ENCODE measurements at regions not wholly inside any gene's neighbourhood (a gene's known extent, or its start where the extent isn't known, plus 50 kb on each side); places are given as distances from the start of the nearest gene placed in this dataset.

GRCh38 chr6:106764353-106764980, 135.1 kb downstream of the QRSL1 start:
- DNase-seq (no peak), ATAC-seq (ENCODE audit: low read depth in 2 of 2) (no peak)
- Mint-ChIP-seq H3K27ac (no peak overlapping the region), H3K4me3 (no peak overlapping the region), H3K9me3 (peaks cover 0 to 20% (median 12%) of the 10 kb centered on the region in 7 donors), H3K36me3 (no peaks in the 10 kb centered on the region), H3K4me1 (peaks cover 0 to 11% (median 0%) of the 10 kb centered on the region in 3 donors), H3K27me3 (no peaks in the 10 kb centered on the region)

DNA sequence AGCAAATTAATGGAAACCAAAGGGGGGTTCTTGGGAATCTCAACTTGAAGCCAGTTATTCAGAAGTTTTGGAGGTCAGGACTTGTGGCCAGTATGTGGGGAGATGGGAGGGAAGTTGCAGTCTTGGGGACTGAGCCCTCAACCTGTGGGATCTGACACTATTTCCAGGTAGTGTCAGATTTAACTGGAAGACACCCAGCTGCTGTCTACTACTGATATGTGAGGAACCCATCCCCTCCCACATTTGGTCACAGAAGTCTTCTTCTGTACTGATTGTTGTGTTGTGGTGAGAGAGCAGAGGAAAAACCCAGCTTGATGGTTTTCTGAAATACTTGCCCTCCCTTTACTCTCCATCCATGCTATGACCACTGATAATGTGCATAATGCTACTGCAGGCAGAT, 134.0 kb downstream of the QRSL1 start:
- H3K27ac Mint-ChIP-seq, result no peak overlapping the region
- peaks cover 0 to 11% (median 0%) of the 10 kb centered on the region in 3 donors for H3K4me1 Mint-ChIP-seq
- ATAC-seq (ENCODE audit: low read depth in 2 of 2) (no peak), DNase-seq (no peak)
- no peak overlapping the region for H3K4me3 Mint-ChIP-seq
- no peaks in the 10 kb centered on the region for H3K36me3 Mint-ChIP-seq
- no peaks in the 10 kb centered on the region for H3K27me3 Mint-ChIP-seq
- H3K9me3 Mint-ChIP-seq, result peaks cover 0 to 13% (median 9%) of the 10 kb centered on the region in 7 donors

DNA sequence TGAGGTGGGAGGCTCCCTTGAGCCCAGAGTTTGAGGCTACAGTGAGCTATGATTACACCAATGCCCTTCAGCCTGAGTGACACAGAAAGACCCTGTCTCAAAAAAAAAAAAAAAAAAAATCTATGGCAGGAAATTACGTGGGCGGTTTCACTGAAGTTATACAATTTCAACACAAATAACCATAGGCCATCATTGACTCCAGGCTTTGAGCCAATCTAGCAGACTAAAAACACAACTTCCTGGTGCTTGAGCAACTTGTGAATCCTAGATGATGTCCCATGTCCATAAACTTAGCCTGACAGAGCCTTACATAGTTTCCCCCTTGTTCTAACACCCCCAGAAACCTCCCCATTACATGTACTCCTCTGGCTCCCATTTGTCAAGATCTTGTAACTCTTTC, 131.8 kb downstream of the QRSL1 start:
- no peak for DNase-seq
- Mint-ChIP-seq H3K27me3 (no peaks in the 10 kb centered on the region), H3K4me3 (no peak overlapping the region), H3K27ac (no peak overlapping the region), H3K36me3 (no peaks in the 10 kb centered on the region), H3K9me3 (peaks cover 0 to 12% (median 8%) of the 10 kb centered on the region in 7 donors), H3K4me1 (peaks cover 0 to 4% (median 0%) of the 10 kb centered on the region in 3 donors)
- ATAC-seq (ENCODE audit: low read depth in 2 of 2), result no peak

DNA sequence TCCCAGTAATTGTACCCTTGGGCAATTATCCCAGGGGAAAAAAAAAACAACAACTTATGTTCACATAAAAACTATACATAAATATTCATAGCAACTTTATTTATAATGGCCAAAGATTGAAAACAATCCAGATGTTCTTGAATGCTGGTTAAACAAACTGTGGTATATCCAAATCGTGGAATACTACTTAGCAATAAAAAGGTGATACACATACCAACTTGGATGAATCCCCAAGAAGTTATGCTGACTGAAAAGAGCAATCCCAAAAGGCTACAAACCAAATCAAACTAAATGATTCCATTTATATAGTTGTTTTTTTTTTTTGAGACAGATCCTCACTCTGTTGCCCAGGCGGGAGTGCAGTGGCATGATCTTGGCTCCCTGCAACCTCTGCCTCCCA, 129.7 kb downstream of the QRSL1 start:
- ATAC-seq (ENCODE audit: low read depth in 2 of 2) (no peak), DNase-seq (no peak)
- Mint-ChIP-seq H3K4me3 (no peak overlapping the region), H3K27ac (no peak overlapping the region), H3K9me3 (peaks cover 0 to 12% (median 8%) of the 10 kb centered on the region in 7 donors), H3K36me3 (no peaks in the 10 kb centered on the region), H3K27me3 (no peaks in the 10 kb centered on the region), H3K4me1 (peaks cover 0 to 4% (median 0%) of the 10 kb centered on the region in 3 donors)

DNA sequence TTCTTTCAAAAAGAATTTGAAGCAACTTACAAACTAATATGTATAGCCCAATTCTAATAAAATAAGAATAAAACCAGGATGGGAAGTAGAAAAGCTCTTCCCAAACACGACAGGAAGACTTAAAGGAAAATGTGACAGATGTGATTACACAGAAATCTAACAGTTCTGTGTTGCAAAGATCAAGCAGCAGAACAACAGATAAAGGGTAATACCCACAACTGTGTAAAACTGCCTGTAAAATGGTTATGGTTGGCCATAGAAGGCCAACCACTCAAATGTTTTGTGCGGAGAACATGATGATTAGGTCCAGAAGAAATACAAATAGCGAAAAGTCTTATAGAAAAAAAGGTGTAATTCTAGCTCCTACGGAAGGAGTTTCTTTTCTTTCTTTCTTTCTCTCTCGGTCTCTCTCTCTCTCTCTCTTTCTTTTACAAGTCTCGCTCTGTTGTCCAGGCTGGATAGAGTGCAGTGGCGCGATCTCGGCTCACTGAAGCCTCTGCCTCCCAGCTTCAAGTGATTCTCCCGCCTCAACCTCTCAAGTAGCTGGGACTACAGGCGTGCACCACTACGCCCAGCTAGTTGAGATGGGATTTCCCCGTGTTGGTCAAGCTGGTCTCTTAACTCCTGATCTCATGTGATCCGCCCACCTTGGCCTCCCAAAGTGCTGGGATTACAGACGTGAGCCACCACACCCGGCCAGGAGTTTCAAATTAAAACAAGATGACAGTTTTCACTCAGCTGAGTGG, 128.5 kb downstream of the QRSL1 start:
- no peak overlapping the region for H3K4me3 Mint-ChIP-seq
- H3K36me3 Mint-ChIP-seq, result no peaks in the 10 kb centered on the region
- H3K4me1 Mint-ChIP-seq, result peaks cover 0 to 4% (median 0%) of the 10 kb centered on the region in 3 donors
- ATAC-seq (ENCODE audit: low read depth in 2 of 2) (no peak), DNase-seq (no peak)
- H3K9me3 Mint-ChIP-seq, result peaks cover 0 to 12% (median 6%) of the 10 kb centered on the region in 7 donors
- H3K27ac Mint-ChIP-seq, result peak overlapping the region in 1 of 6 donors; percentile 38
- H3K27me3 Mint-ChIP-seq, result no peaks in the 10 kb centered on the region

GRCh38 chr6:106757267-106757666, 127.9 kb downstream of the QRSL1 start:
- ATAC-seq (ENCODE audit: low read depth in 2 of 2) (no peak), DNase-seq (no peak)
- Mint-ChIP-seq H3K4me1 (peaks cover 0 to 4% (median 0%) of the 10 kb centered on the region in 3 donors), H3K27ac (peak overlapping the region in 1 of 6 donors; percentile 38), H3K4me3 (no peak overlapping the region), H3K9me3 (peaks cover 0 to 12% (median 4%) of the 10 kb centered on the region in 7 donors), H3K27me3 (no peaks in the 10 kb centered on the region), H3K36me3 (no peaks in the 10 kb centered on the region)

- ATAC-seq (ENCODE audit: low read depth in 2 of 2), result no peak
- DNase-seq, result no peak
- Mint-ChIP-seq H3K27ac (peak overlapping the region in 1 of 6 donors; percentile 84), H3K9me3 (no peaks in the 10 kb centered on the region), H3K27me3 (no peaks in the 10 kb centered on the region), H3K4me3 (no peak overlapping the region), H3K36me3 (no peaks in the 10 kb centered on the region), H3K4me1 (peaks cover 6 to 12% (median 8%) of the 10 kb centered on the region in 3 donors)
Measured at GRCh38 chr6:106754215-106754614, 124.8 kb downstream of the QRSL1 start.

GRCh38 chr6:106752641-106753040, 123.3 kb downstream of the QRSL1 start:
- peaks cover 12 to 17% (median 13%) of the 10 kb centered on the region in 3 donors for H3K4me1 Mint-ChIP-seq
- DNase-seq, result no peak
- no peaks in the 10 kb centered on the region for H3K9me3 Mint-ChIP-seq
- H3K4me3 Mint-ChIP-seq, result no peak overlapping the region
- no peak overlapping the region for H3K27ac Mint-ChIP-seq
- ATAC-seq (ENCODE audit: low read depth in 2 of 2), result no peak
- H3K27me3 Mint-ChIP-seq, result no peaks in the 10 kb centered on the region
- H3K36me3 Mint-ChIP-seq, result no peaks in the 10 kb centered on the region

DNA sequence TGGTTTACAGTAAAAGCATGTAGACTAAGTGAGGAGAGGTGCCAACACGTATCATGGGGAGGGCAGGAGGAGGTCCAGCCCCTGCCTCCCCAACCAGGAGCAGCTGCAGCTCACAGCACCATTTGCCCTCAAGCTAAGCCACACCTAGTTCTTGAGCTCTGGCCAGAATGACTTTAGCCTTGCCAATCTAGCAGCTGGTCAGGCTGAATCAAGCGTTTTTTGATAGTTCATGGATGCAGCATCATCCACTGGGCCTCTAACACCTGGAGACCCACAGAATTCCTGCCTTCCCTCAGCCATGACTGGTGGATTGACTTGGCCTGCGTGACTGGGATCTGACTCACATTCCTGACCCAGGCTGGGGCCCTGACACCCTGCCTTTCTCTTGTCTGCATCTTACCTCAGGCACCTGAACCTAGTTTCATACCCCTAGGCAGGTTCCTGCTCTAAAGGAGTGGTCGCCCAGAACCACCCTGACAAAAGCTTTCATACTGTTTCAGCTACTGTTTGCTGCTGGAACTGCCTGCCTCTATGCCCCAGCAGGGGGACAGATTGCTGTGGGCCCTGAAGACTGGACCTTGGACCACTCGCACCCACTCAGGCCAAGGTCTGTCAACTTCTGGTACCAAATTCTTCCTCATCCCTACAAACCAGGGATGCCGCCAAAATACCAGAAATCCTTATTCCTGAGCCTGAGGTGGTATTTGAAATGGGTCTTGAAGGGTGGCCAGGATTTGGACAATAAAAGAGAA, 122.3 kb downstream of the QRSL1 start:
- DNase-seq, result no peak
- Mint-ChIP-seq H3K36me3 (no peaks in the 10 kb centered on the region), H3K4me1 (peaks cover 12 to 17% (median 16%) of the 10 kb centered on the region in 3 donors), H3K27me3 (no peaks in the 10 kb centered on the region), H3K9me3 (no peaks in the 10 kb centered on the region), H3K27ac (peak overlapping the region in 2 of 6 donors; percentile 12 to 38), H3K4me3 (no peak overlapping the region)
- ATAC-seq (ENCODE audit: low read depth in 2 of 2), result no peak

DNA sequence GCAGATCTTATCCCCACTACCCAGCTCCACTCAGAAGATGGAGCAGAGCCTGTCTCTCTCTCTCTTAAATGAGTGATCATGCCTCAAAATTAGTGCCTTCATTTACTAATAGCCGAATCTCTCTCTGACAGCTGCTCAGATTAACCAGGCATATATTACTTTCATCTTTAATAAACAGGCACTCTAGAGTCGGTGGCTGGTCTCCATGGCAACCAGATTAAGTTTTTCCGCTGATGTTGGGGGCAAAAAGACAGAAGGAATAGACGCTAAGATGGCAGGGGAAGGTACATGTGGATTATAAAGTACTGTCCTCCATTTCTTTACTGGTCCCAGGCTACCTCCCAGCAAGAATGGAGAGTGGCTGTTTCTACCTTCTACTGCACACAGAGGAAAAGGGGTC, 121.6 kb downstream of the QRSL1 start:
- no peak for ATAC-seq (ENCODE audit: low read depth in 2 of 2)
- Mint-ChIP-seq H3K4me1 (peaks cover 12 to 17% (median 16%) of the 10 kb centered on the region in 3 donors), H3K27ac (peak overlapping the region in 2 of 6 donors; percentile 68 to 82), H3K4me3 (peak overlapping the region in 1 of 8 donors; percentile 51), H3K9me3 (no peaks in the 10 kb centered on the region), H3K36me3 (no peaks in the 10 kb centered on the region), H3K27me3 (no peaks in the 10 kb centered on the region)
- DNase-seq, result no peak

- H3K4me3 Mint-ChIP-seq, result no peak overlapping the region
- no peak for DNase-seq
- H3K27ac Mint-ChIP-seq, result peak overlapping the region in 1 of 6 donors; percentile 68
- H3K9me3 Mint-ChIP-seq, result no peaks in the 10 kb centered on the region
- peaks cover 17 to 20% (median 17%) of the 10 kb centered on the region in 3 donors for H3K4me1 Mint-ChIP-seq
- no peaks in the 10 kb centered on the region for H3K27me3 Mint-ChIP-seq
- ATAC-seq (ENCODE audit: low read depth in 2 of 2), result no peak
- no peaks in the 10 kb centered on the region for H3K36me3 Mint-ChIP-seq
Measured at GRCh38 chr6:106750142-106750918, 121.0 kb downstream of the QRSL1 start.

GRCh38 chr6:106749609-106750008, 120.2 kb downstream of the QRSL1 start:
- DNase-seq, result no peak
- H3K36me3 Mint-ChIP-seq, result no peaks in the 10 kb centered on the region
- no peak for ATAC-seq (ENCODE audit: low read depth in 2 of 2)
- H3K27ac Mint-ChIP-seq, result no peak overlapping the region
- H3K4me3 Mint-ChIP-seq, result no peak overlapping the region
- H3K4me1 Mint-ChIP-seq, result peaks cover 18 to 22% (median 19%) of the 10 kb centered on the region in 3 donors
- H3K9me3 Mint-ChIP-seq, result peaks cover 0 to 3% (median under 1%) of the 10 kb centered on the region in 7 donors
- H3K27me3 Mint-ChIP-seq, result no peaks in the 10 kb centered on the region

Measured in naive B cell (primary cell).